Uterus (tissue), 2 donors: ENCODE measurements at regions not wholly inside any gene's neighbourhood (a gene's known extent, or its start where the extent isn't known, plus 50 kb on each side); places are given as distances from the start of the nearest gene placed in this dataset.

ENCODE experiments used
- POLR2A ChIP-seq, 2 donors: fragments of 450-650 bp; IDR thresholded peaks; one replicate each; pipeline ENCODE4 v1.6.1; 2016; ENCODE audit warnings: antibody characterized with exemption in 2 of 2, mild to moderate bottlenecking in 1 of 2, moderate library complexity in 1 of 2
- TF ChIP-seq, protein P1 (sequence below), 4 experiments: fragments of 200-600 bp in 2 of 4; fragments of 450-650 bp in 2 of 4; sonication (generic) in 2 of 4; IDR thresholded peaks; one replicate each; pipeline ENCODE4 v1.5.1; 2016 to 2019; ENCODE audit warnings: antibody characterized with exemption in 4 of 4, mild to moderate bottlenecking in 2 of 4, moderate library complexity in 1 of 4

DNA sequence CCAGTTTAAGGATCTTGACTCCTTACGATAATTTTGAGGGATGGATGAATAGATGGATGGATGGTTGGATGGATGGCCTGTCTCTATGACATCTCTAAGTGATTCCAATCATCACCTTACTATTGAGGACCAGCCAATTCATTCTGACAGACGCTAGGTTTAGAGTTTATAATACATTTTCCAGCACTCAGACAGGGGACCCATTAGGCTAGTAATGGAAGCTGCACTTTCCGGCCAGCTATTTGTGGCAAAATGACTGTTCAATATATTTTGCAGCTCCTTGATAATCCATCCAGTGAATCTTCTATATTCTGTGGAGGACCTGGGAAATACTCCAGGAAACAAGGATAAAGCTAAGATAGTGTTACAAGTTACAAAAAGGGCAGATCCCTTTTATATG lies 262.9 kb downstream of the TDRD15 start:
- no peak for TF ChIP-seq POLR2A (IDR thresholded peaks at IDR 0.05)
- TF ChIP-seq, protein P1, sequence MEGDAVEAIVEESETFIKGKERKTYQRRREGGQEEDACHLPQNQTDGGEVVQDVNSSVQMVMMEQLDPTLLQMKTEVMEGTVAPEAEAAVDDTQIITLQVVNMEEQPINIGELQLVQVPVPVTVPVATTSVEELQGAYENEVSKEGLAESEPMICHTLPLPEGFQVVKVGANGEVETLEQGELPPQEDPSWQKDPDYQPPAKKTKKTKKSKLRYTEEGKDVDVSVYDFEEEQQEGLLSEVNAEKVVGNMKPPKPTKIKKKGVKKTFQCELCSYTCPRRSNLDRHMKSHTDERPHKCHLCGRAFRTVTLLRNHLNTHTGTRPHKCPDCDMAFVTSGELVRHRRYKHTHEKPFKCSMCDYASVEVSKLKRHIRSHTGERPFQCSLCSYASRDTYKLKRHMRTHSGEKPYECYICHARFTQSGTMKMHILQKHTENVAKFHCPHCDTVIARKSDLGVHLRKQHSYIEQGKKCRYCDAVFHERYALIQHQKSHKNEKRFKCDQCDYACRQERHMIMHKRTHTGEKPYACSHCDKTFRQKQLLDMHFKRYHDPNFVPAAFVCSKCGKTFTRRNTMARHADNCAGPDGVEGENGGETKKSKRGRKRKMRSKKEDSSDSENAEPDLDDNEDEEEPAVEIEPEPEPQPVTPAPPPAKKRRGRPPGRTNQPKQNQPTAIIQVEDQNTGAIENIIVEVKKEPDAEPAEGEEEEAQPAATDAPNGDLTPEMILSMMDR (IDR thresholded peaks at IDR 0.05) = no peak
